A673 (cell line): ENCODE measurements at regions not wholly inside any gene's neighbourhood (a gene's known extent, or its start where the extent isn't known, plus 50 kb on each side); places are given as distances from the start of the nearest gene placed in this dataset.

Source experiments
- BruUV-seq: library from RNA; stranded (reverse); fragments of 400-500 nt; replicated peaks from 2 replicates; lab custom pipeline; 2021; lab: Mats Ljungman, UMichigan
- CTCF ChIA-PET: fragments of 300-600 bp; sonication (Branson Sonifier 250); formaldehyde crosslinking; loops from one replicate; lab custom pipeline; 2022; ENCODE audit warnings: antibody characterized with exemption; lab: Charles Lee
- POLR2A ChIA-PET: fragments of 300-600 bp; sonication (Branson Sonifier 250); formaldehyde crosslinking; loops from one replicate; lab custom pipeline; 2022; ENCODE audit warnings: antibody characterized with exemption; ENCODE audit not compliant: low non-redundant PET; lab: Charles Lee
- DNase-seq: peaks from one replicate; pipeline ENCODE4 v3.0.0-alpha.2; 2015; ENCODE audit warnings: low spot score
- H3K27ac ChIP-seq: fragments of 200-600 bp; sonication (generic); 2 replicates; pipeline ENCODE4 v1.5.1; 2016; ENCODE audit warnings: mixed run types, low read depth, mild to moderate bottlenecking, mixed read lengths, antibody characterized with exemption, low read length; ENCODE audit not compliant: poor library complexity, severe bottlenecking
- H3K27me3 ChIP-seq: fragments of 200-600 bp; sonication (generic); replicated peaks from 2 replicates; pipeline ENCODE4 v1.6.1; 2017; ENCODE audit warnings: mixed run types, low read depth, mild to moderate bottlenecking, mixed read lengths, antibody characterized with exemption, low read length; ENCODE audit not compliant: insufficient read depth, poor library complexity
- H3K36me3 ChIP-seq: fragments of 200-600 bp; sonication (generic); 2 replicates; pipeline ENCODE4 v1.6.1; 2016; ENCODE audit warnings: mixed run types, mild to moderate bottlenecking, mixed read lengths, antibody characterized with exemption, low read length; ENCODE audit not compliant: insufficient read depth, poor library complexity, severe bottlenecking
- H3K4me1 ChIP-seq: fragments of 200-600 bp; sonication (generic); 2 replicates; pipeline ENCODE4 v1.6.1; 2017; ENCODE audit warnings: mixed run types, mild to moderate bottlenecking, mixed read lengths, antibody characterized with exemption, low read length; ENCODE audit not compliant: insufficient read depth, poor library complexity, severe bottlenecking
- H3K4me3 ChIP-seq: fragments of 200-600 bp; sonication (generic); 2 replicates; pipeline ENCODE4 v1.5.1; 2016; ENCODE audit warnings: low read depth, mixed run types, mild to moderate bottlenecking, mixed read lengths, low read length; ENCODE audit not compliant: poor library complexity, severe bottlenecking
- H3K9me3 ChIP-seq: fragments of 200-600 bp; sonication (generic); 2 replicates; pipeline ENCODE4 v1.6.1; 2016; ENCODE audit warnings: mixed run types, low read depth, mild to moderate bottlenecking, mixed read lengths, antibody characterized with exemption, low read length; ENCODE audit not compliant: poor library complexity, severe bottlenecking
- CTCF ChIP-seq: fragments of 300-800, 200-600 bp; sonication (generic); conservative IDR thresholded peaks from 2 replicates; pipeline ENCODE4 v1.5.1; 2017; ENCODE audit warnings: low read depth, mild to moderate bottlenecking, antibody characterized with exemption, low read length, moderate library complexity, mixed read lengths
- EZH2 ChIP-seq: fragments of 200-600 bp; sonication (generic); IDR thresholded peaks from 2 replicates; pipeline ENCODE4 v1.6.1; 2017; ENCODE audit warnings: borderline replicate concordance, low read depth, mild to moderate bottlenecking, mixed read lengths, antibody characterized with exemption, low read length; ENCODE audit not compliant: poor library complexity, severe bottlenecking
- intact Hi-C: fragments of 100-400 bp; cut with micrococcal nuclease; formaldehyde crosslinking; loops from one replicate; pipeline ENCODE4 v1.10.0; 2022; ENCODE audit not compliant: unreplicated experiment

GRCh38 chr6:143581835-143582480, 70.4 kb upstream of the FUCA2 start:
- ChIA-PET POLR2A (no interaction called here), CTCF (no interaction called here)
- BruUV-seq = no TSS peak
- no peak for TF ChIP-seq EZH2
- H3K27ac ChIP-seq = no peak overlapping the region
- DNase-seq = no peak
- H3K27me3 ChIP-seq = peaks cover 4% of the 10 kb centered on the region
- H3K9me3 ChIP-seq = no peaks in the 10 kb centered on the region
- intact Hi-C loops = no loop called here
- H3K4me3 ChIP-seq = no peak overlapping the region
- H3K36me3 ChIP-seq = no peaks in the 10 kb centered on the region
- no peaks in the 10 kb centered on the region for H3K4me1 ChIP-seq

GRCh38 chr6:143579703-143580102, 68.2 kb upstream of the FUCA2 start:
- no TSS peak for BruUV-seq
- peaks cover 4% of the 10 kb centered on the region for H3K27me3 ChIP-seq
- CTCF ChIA-PET = no interaction called here
- intact Hi-C loops = loop anchor here (5.0 to 10.0 kb wide), 2 partner anchors 635 to 903 kb away; no protein-coding TSS in a partner anchor
- H3K36me3 ChIP-seq = no peaks in the 10 kb centered on the region
- H3K9me3 ChIP-seq = no peaks in the 10 kb centered on the region
- H3K4me1 ChIP-seq = no peaks in the 10 kb centered on the region
- no peak for DNase-seq
- no peak overlapping the region for H3K4me3 ChIP-seq
- POLR2A ChIA-PET = no interaction called here
- no peak overlapping the region for H3K27ac ChIP-seq
- no peak for TF ChIP-seq EZH2
- TF ChIP-seq CTCF = no peak

GRCh38 chr6:143578054-143578453, 66.5 kb upstream of the FUCA2 start:
- ChIA-PET POLR2A (no interaction called here), CTCF (no interaction called here)
- Histone ChIP-seq H3K4me3 (no peak overlapping the region), H3K4me1 (no peaks in the 10 kb centered on the region), H3K36me3 (no peaks in the 10 kb centered on the region), H3K27ac (no peak overlapping the region), H3K27me3 (peaks cover 4% of the 10 kb centered on the region), H3K9me3 (no peaks in the 10 kb centered on the region)
- no peak for DNase-seq
- intact Hi-C loops = loop anchor here (5.0 to 10.0 kb wide), 2 partner anchors 637 to 904 kb away; no protein-coding TSS in a partner anchor
- TF ChIP-seq EZH2 (no peak), CTCF (no peak)
- no TSS peak for BruUV-seq
